ENCODE measurements at regions not wholly inside any gene's neighbourhood (a gene's known extent, or its start where the extent isn't known, plus 50 kb on each side); places are given as distances from the start of the nearest gene placed in this dataset.
A peak's percentile ranks its signal among the peaks of the same experiment; 100 is the strongest.

- Mint-ChIP-seq H3K27ac (ENCODE audit: unreplicated experiment) (no peak overlapping the region), H3K27me3 (ENCODE audit: low read depth) (no peaks in the 10 kb centered on the region), H3K4me1 (no peaks in the 10 kb centered on the region), H3K9me3 (peaks cover 20% of the 10 kb centered on the region), H3K4me3 (no peak overlapping the region), H3K36me3 (ENCODE audit: low read depth) (peaks cover under 1% of the 10 kb centered on the region)
- TF ChIP-seq CTCF (conservative IDR thresholded peaks at IDR 0.05), result no peak
- no peak for DNase-seq (ENCODE audit: low read depth, low spot score)
Measured at GRCh38 chr7:69019437-69019836, 578.8 kb upstream of the AUTS2 start.

GRCh38 chr7:69020536-69020935 is 577.7 kb upstream of the AUTS2 start:
- Mint-ChIP-seq H3K4me3 (no peak overlapping the region), H3K27ac (ENCODE audit: unreplicated experiment) (no peak overlapping the region), H3K4me1 (no peaks in the 10 kb centered on the region), H3K27me3 (ENCODE audit: low read depth) (no peaks in the 10 kb centered on the region), H3K36me3 (ENCODE audit: low read depth) (no peaks in the 10 kb centered on the region), H3K9me3 (peaks cover 16% of the 10 kb centered on the region)
- DNase-seq (ENCODE audit: low read depth, low spot score), result no peak
- no peak for TF ChIP-seq CTCF (conservative IDR thresholded peaks at IDR 0.05)

DNA sequence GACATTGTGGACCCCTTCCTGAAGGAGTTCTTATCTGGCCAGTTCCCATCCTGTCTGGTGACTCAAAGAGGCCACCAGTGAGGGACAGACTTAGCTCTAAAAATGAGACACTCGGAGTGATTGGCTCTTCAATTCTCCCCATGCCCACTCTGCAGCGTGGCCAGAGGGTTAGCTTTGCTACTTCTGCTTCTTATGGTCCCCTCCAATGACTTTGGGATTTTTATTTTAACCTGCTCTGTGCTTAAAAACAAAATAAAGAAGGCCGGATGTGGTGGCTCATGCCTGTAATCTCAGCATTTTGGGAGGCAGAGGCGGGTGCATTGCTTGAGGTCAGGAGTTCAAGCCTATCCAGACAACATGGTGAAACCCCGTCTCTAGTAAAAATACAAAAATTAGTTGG is 573.0 kb upstream of the AUTS2 start:
- no peak overlapping the region for H3K27ac Mint-ChIP-seq (ENCODE audit: unreplicated experiment)
- H3K36me3 Mint-ChIP-seq (ENCODE audit: low read depth), result no peaks in the 10 kb centered on the region
- H3K27me3 Mint-ChIP-seq (ENCODE audit: low read depth), result no peaks in the 10 kb centered on the region
- no peaks in the 10 kb centered on the region for H3K4me1 Mint-ChIP-seq
- TF ChIP-seq CTCF (conservative IDR thresholded peaks at IDR 0.05), result no peak
- DNase-seq (ENCODE audit: low read depth, low spot score), result no peak
- H3K4me3 Mint-ChIP-seq, result no peak overlapping the region
- peaks cover 6% of the 10 kb centered on the region for H3K9me3 Mint-ChIP-seq

- DNase-seq (ENCODE audit: low read depth, low spot score), result no peak
- no peak for TF ChIP-seq CTCF (conservative IDR thresholded peaks at IDR 0.05)
- Mint-ChIP-seq H3K27ac (ENCODE audit: unreplicated experiment) (no peak overlapping the region), H3K36me3 (ENCODE audit: low read depth) (no peaks in the 10 kb centered on the region), H3K4me1 (no peaks in the 10 kb centered on the region), H3K27me3 (ENCODE audit: low read depth) (peaks cover 5% of the 10 kb centered on the region), H3K9me3 (peaks cover 3% of the 10 kb centered on the region), H3K4me3 (no peak overlapping the region)
Measured at GRCh38 chr7:69032848-69033247, 565.4 kb upstream of the AUTS2 start.

GRCh38 chr7:69035826-69036225 is 562.4 kb upstream of the AUTS2 start:
- no peak for DNase-seq (ENCODE audit: low read depth, low spot score)
- H3K4me1 Mint-ChIP-seq, result no peaks in the 10 kb centered on the region
- peak overlapping the region; percentile 29 for H3K27ac Mint-ChIP-seq (ENCODE audit: unreplicated experiment)
- no peaks in the 10 kb centered on the region for H3K36me3 Mint-ChIP-seq (ENCODE audit: low read depth)
- H3K27me3 Mint-ChIP-seq (ENCODE audit: low read depth), result peaks cover 5% of the 10 kb centered on the region
- peaks cover 3% of the 10 kb centered on the region for H3K9me3 Mint-ChIP-seq
- no peak for TF ChIP-seq CTCF (conservative IDR thresholded peaks at IDR 0.05)
- H3K4me3 Mint-ChIP-seq, result no peak overlapping the region

GRCh38 chr7:69036301-69036700 is 562.0 kb upstream of the AUTS2 start:
- no peak overlapping the region for H3K4me3 Mint-ChIP-seq
- H3K27ac Mint-ChIP-seq (ENCODE audit: unreplicated experiment), result no peak overlapping the region
- no peaks in the 10 kb centered on the region for H3K36me3 Mint-ChIP-seq (ENCODE audit: low read depth)
- DNase-seq (ENCODE audit: low read depth, low spot score), result no peak
- no peak for TF ChIP-seq CTCF (conservative IDR thresholded peaks at IDR 0.05)
- H3K9me3 Mint-ChIP-seq, result peaks cover 3% of the 10 kb centered on the region
- H3K4me1 Mint-ChIP-seq, result no peaks in the 10 kb centered on the region
- H3K27me3 Mint-ChIP-seq (ENCODE audit: low read depth), result peaks cover 5% of the 10 kb centered on the region
